Activated CD4-positive, alpha-beta T cell treated with anti-CD3 and anti-CD28 coated beads, Interleukin-2, amount 50 U/mL, for 24 hours (primary cell): ENCODE measurements at regions not wholly inside any gene's neighbourhood (a gene's known extent, or its start where the extent isn't known, plus 50 kb on each side); places are given as distances from the start of the nearest gene placed in this dataset.
"Not testable (repeated sequence)": the region's sequence is repeated elsewhere in the genome, so short reads cannot be mapped to it uniquely, and the experiment has no call there.

ENCODE experiments used
- DNase-seq, 2 donors: peaks; one replicate each; pipeline ENCODE4 v3.0.0-alpha.2; 2020; ENCODE audit warnings: low read depth in 1 of 2, low spot score in 1 of 2

- no peak for DNase-seq
Observed at GRCh38 chr2:81061016-81061415, 756.5 kb upstream of the LRRTM1 start.

- no peak for DNase-seq
Observed at GRCh38 chr2:81050580-81051095, 746.1 kb upstream of the LRRTM1 start.

GRCh38 chr2:81043681-81044080 lies 739.1 kb upstream of the LRRTM1 start:
- no peak for DNase-seq

GRCh38 chr2:81007104-81007503 lies 702.6 kb upstream of the LRRTM1 start:
- DNase-seq, result no peak

GRCh38 chr2:81002906-81003305 lies 698.4 kb upstream of the LRRTM1 start:
- no peak for DNase-seq

- DNase-seq, result no peak
Observed at GRCh38 chr2:80987466-80987865, 682.9 kb upstream of the LRRTM1 start.

- no peak for DNase-seq
Observed at GRCh38 chr2:80969900-80970299, 665.3 kb upstream of the LRRTM1 start.

- no peak for DNase-seq
Observed at GRCh38 chr2:80968450-80968849, 663.9 kb upstream of the LRRTM1 start.

GRCh38 chr2:80947601-80948130 lies 643.1 kb upstream of the LRRTM1 start:
- no peak for DNase-seq

- DNase-seq, result no peak
Observed at GRCh38 chr2:80943487-80943886, 638.9 kb upstream of the LRRTM1 start.

GRCh38 chr2:80942766-80943165 lies 638.2 kb upstream of the LRRTM1 start:
- DNase-seq, result no peak

- no peak for DNase-seq
Observed at GRCh38 chr2:80938463-80938862, 633.9 kb upstream of the LRRTM1 start.

GRCh38 chr2:80931820-80932219 lies 627.3 kb upstream of the LRRTM1 start:
- not testable (repeated sequence) for DNase-seq

GRCh38 chr2:80930777-80931176 lies 626.2 kb upstream of the LRRTM1 start:
- DNase-seq, result no peak

GRCh38 chr2:80926168-80926567 lies 621.6 kb upstream of the LRRTM1 start:
- no peak for DNase-seq

- no peak for DNase-seq
Observed at GRCh38 chr2:80896576-80896975, 592.0 kb upstream of the LRRTM1 start.

- DNase-seq, result no peak
Observed at GRCh38 chr2:80894486-80894885, 589.9 kb upstream of the LRRTM1 start.

GRCh38 chr2:80893711-80894110 lies 589.2 kb upstream of the LRRTM1 start:
- DNase-seq, result no peak

- DNase-seq, result no peak
Observed at GRCh38 chr2:80889009-80889408, 584.5 kb upstream of the LRRTM1 start.

GRCh38 chr2:80887841-80888378 lies 583.4 kb upstream of the LRRTM1 start:
- DNase-seq, result no peak

GRCh38 chr2:80874374-80874773 lies 569.8 kb upstream of the LRRTM1 start:
- no peak for DNase-seq

- DNase-seq, result no peak
Observed at GRCh38 chr2:80869858-80870438, 565.4 kb upstream of the LRRTM1 start.

GRCh38 chr2:80863147-80863714 lies 558.7 kb upstream of the LRRTM1 start:
- no peak for DNase-seq
